Islet of Langerhans (tissue), 1 donor: ENCODE measurements at regions not wholly inside any gene's neighbourhood (a gene's known extent, or its start where the extent isn't known, plus 50 kb on each side); places are given as distances from the start of the nearest gene placed in this dataset.
"Not testable (repeated sequence)": the region's sequence is repeated elsewhere in the genome, so short reads cannot be mapped to it uniquely, and the experiment has no call there.

Source experiments
- FAIRE-seq: peaks from one replicate; lab custom pipeline; 2011; peaks lifted over from hg19 to GRCh38; lab: Jason Lieb, UNC

- no peak for FAIRE-seq
Measured at GRCh38 chr1:217921126-217921904, 290.2 kb downstream of the SPATA17 start.

GRCh38 chr1:217924924-217925323 lies 293.8 kb downstream of the SPATA17 start:
- FAIRE-seq: no peak

- FAIRE-seq: no peak
Measured at GRCh38 chr1:217929213-217929885, 298.2 kb downstream of the SPATA17 start.

GRCh38 chr1:217943361-217943760 lies 312.2 kb downstream of the SPATA17 start:
- no peak for FAIRE-seq

GRCh38 chr1:217944550-217944949 lies 313.4 kb downstream of the SPATA17 start:
- FAIRE-seq: no peak

- no peak for FAIRE-seq
Measured at GRCh38 chr1:217946511-217946910, 315.4 kb downstream of the SPATA17 start.

- no peak for FAIRE-seq
Measured at GRCh38 chr1:217948741-217949140, 317.6 kb downstream of the SPATA17 start.

- FAIRE-seq: no peak
Measured at GRCh38 chr1:217953330-217953729, 322.2 kb downstream of the SPATA17 start.

- no peak for FAIRE-seq
Measured at GRCh38 chr1:217953922-217954321, 322.8 kb downstream of the SPATA17 start.

- FAIRE-seq: no peak
Measured at GRCh38 chr1:217955723-217956122, 324.6 kb downstream of the SPATA17 start.

- no peak for FAIRE-seq
Measured at GRCh38 chr1:217965156-217965786, 319.8 kb upstream of the RRP15 start.

GRCh38 chr1:217968085-217968484 lies 317.0 kb upstream of the RRP15 start:
- FAIRE-seq: no peak

- no peak for FAIRE-seq
Measured at GRCh38 chr1:217969428-217969827, 315.7 kb upstream of the RRP15 start.

- FAIRE-seq: no peak
Measured at GRCh38 chr1:217977943-217978342, 307.1 kb upstream of the RRP15 start.

- FAIRE-seq: no peak
Measured at GRCh38 chr1:217981430-217981829, 303.7 kb upstream of the RRP15 start.

- no peak for FAIRE-seq
Measured at GRCh38 chr1:217982331-217983050, 302.6 kb upstream of the RRP15 start.

GRCh38 chr1:217983051-217983375 lies 302.1 kb upstream of the RRP15 start:
- FAIRE-seq: no peak

- no peak for FAIRE-seq
Measured at GRCh38 chr1:217985641-217986040, 299.5 kb upstream of the RRP15 start.

GRCh38 chr1:217989510-217989909 lies 295.6 kb upstream of the RRP15 start:
- FAIRE-seq: no peak

- no peak for FAIRE-seq
Measured at GRCh38 chr1:217993439-217993838, 291.7 kb upstream of the RRP15 start.

- FAIRE-seq: not testable (repeated sequence)
Measured at GRCh38 chr1:218008296-218008695, 276.8 kb upstream of the RRP15 start.

GRCh38 chr1:218015106-218015505 lies 270.0 kb upstream of the RRP15 start:
- FAIRE-seq: not testable (repeated sequence)

GRCh38 chr1:218024211-218024720 lies 260.8 kb upstream of the RRP15 start:
- FAIRE-seq: no peak
